ENCODE measurements at regions not wholly inside any gene's neighbourhood (a gene's known extent, or its start where the extent isn't known, plus 50 kb on each side); places are given as distances from the start of the nearest gene placed in this dataset.

- DNase-seq (ENCODE audit: low read depth in 1 of 2, low spot score in 1 of 2), result no peak
- H3K4me2 ChIP-seq, result no peak overlapping the region
- TF ChIP-seq HES2 (IDR thresholded peaks at IDR 0.05), result no peak
- TF ChIP-seq TFCP2L1 (CRISPR knock-in tag; IDR thresholded peaks at IDR 0.05), result no peak
- TF ChIP-seq NR3C1 (IDR thresholded peaks at IDR 0.05), result no peak
- TF ChIP-seq BCL3 (IDR thresholded peaks at IDR 0.05), result no peak
- no peak for TF ChIP-seq POLR2AphosphoS2 (conservative IDR thresholded peaks at IDR 0.05; ENCODE audit: low read length)
- TF ChIP-seq RAD21 (conservative IDR thresholded peaks at IDR 0.05 in 1 of 2, IDR thresholded peaks at IDR 0.05 in 1 of 2), result no peak
- no peak for TF ChIP-seq HOXA7 (CRISPR knock-in tag; IDR thresholded peaks at IDR 0.05)
- no peak for TF ChIP-seq ELK1 (IDR thresholded peaks at IDR 0.05; ENCODE audit: low read depth, low read length)
- no peak for TF ChIP-seq RNF2 (IDR thresholded peaks at IDR 0.05; ENCODE audit: borderline replicate concordance, low read depth)
- TF ChIP-seq CEBPB (IDR thresholded peaks at IDR 0.05), result no peak
- no peak for TF ChIP-seq CBX2 (IDR thresholded peaks at IDR 0.05; ENCODE audit: borderline replicate concordance, low read depth)
- no peak for TF ChIP-seq MAFK (IDR thresholded peaks at IDR 0.05; ENCODE audit: partially characterized antibody)
- no peak for TF ChIP-seq RCOR1 (IDR thresholded peaks at IDR 0.05; ENCODE audit: low read depth, low read length)
- TF ChIP-seq JUNB (IDR thresholded peaks at IDR 0.05), result no peak
- no peak for TF ChIP-seq REST (IDR thresholded peaks at IDR 0.05)
- TF ChIP-seq GATA3 (IDR thresholded peaks at IDR 0.05; ENCODE audit: borderline replicate concordance), result no peak
- TF ChIP-seq ATOH8 (CRISPR knock-in tag; IDR thresholded peaks at IDR 0.05; ENCODE audit: low read depth), result no peak
- TF ChIP-seq CHD4 (IDR thresholded peaks at IDR 0.05; ENCODE audit: borderline replicate concordance), result no peak
- TF ChIP-seq USF2 (IDR thresholded peaks at IDR 0.05), result no peak
- no peak overlapping the region for H3K4me3 ChIP-seq
- FAIRE-seq, result no peak
- no peak overlapping the region for H3K27ac ChIP-seq
- 17% methylated on average over 4 of the region's 4 CpGs for WGBS (ENCODE audit: missing lambda C conversion rate)
- no peak for ATAC-seq
- ChIA-PET POLR2A (no interaction called here), CTCF (interaction anchor here (0.7 kb wide), 1 partner anchor 474 kb away, joined by 3 read pairs; no protein-coding TSS in a partner anchor)
- H3K4me1 ChIP-seq, result no peaks in the 10 kb centered on the region
- H3K9me3 ChIP-seq, result no peaks in the 10 kb centered on the region
Measured at GRCh38 chr4:31755751-31756150, 1035.6 kb downstream of the PCDH7 start.

GRCh38 chr4:31768756-31769155 lies 1048.6 kb downstream of the PCDH7 start:
- CTCF ChIA-PET, result no interaction called here

More at GRCh38 chr4:31768756-31769155, 1048.6 kb downstream of the PCDH7 start:
- Histone ChIP-seq H3K27ac (no peak overlapping the region), H3K4me2 (no peak overlapping the region), H3K9me3 (no peaks in the 10 kb centered on the region), H3K4me1 (no peaks in the 10 kb centered on the region), H3K4me3 (no peak overlapping the region)
- ATAC-seq (no peak), DNase-seq (ENCODE audit: low read depth in 1 of 2, low spot score in 1 of 2) (no peak), FAIRE-seq (no peak)
- TF ChIP-seq POLR2AphosphoS2 (conservative IDR thresholded peaks at IDR 0.05; ENCODE audit: low read length) (no peak), NPAS2 (CRISPR knock-in tag; IDR thresholded peaks at IDR 0.05; ENCODE audit: borderline replicate concordance) (no peak), HOXA7 (CRISPR knock-in tag; IDR thresholded peaks at IDR 0.05) (no peak), MYC (IDR thresholded peaks at IDR 0.05; ENCODE audit: borderline replicate concordance, low read length) (no peak)
- POLR2A ChIA-PET, result no interaction called here
